ENCODE measurements at regions not wholly inside any gene's neighbourhood (a gene's known extent, or its start where the extent isn't known, plus 50 kb on each side); places are given as distances from the start of the nearest gene placed in this dataset.

- Histone ChIP-seq H3K4me3 (ENCODE audit: low read depth, low read length) (no peak overlapping the region), H3K9me3 (ENCODE audit: severe bottlenecking) (no peaks in the 10 kb centered on the region), H3K27me3 (ENCODE audit: insufficient read depth, low read depth, severe bottlenecking) (no peaks in the 10 kb centered on the region), H3K27ac (no peak overlapping the region), H3K36me3 (no peaks in the 10 kb centered on the region)
- TF ChIP-seq CTCF (IDR thresholded peaks at IDR 0.05; ENCODE audit: low read depth, low read length), result no peak
- DNase-seq, result no peak
Measured at GRCh38 chr10:3365630-3366029, 193.0 kb upstream of the PITRM1 start.

- no peak overlapping the region for H3K27ac ChIP-seq
- DNase-seq, result no peak
- TF ChIP-seq CTCF (IDR thresholded peaks at IDR 0.05; ENCODE audit: low read depth, low read length), result no peak
- no peaks in the 10 kb centered on the region for H3K36me3 ChIP-seq
- no peaks in the 10 kb centered on the region for H3K27me3 ChIP-seq (ENCODE audit: insufficient read depth, low read depth, severe bottlenecking)
- no peak overlapping the region for H3K4me3 ChIP-seq (ENCODE audit: low read depth, low read length)
- no peaks in the 10 kb centered on the region for H3K9me3 ChIP-seq (ENCODE audit: severe bottlenecking)
Measured at GRCh38 chr10:3364768-3365480, 192.3 kb upstream of the PITRM1 start.

- Histone ChIP-seq H3K27ac (no peak overlapping the region), H3K27me3 (ENCODE audit: insufficient read depth, low read depth, severe bottlenecking) (no peaks in the 10 kb centered on the region), H3K4me3 (ENCODE audit: low read depth, low read length) (no peak overlapping the region), H3K9me3 (ENCODE audit: severe bottlenecking) (no peaks in the 10 kb centered on the region), H3K36me3 (no peaks in the 10 kb centered on the region)
- TF ChIP-seq CTCF (IDR thresholded peaks at IDR 0.05; ENCODE audit: low read depth, low read length), result no peak
- no peak for DNase-seq
Measured at GRCh38 chr10:3363311-3364045, 190.9 kb upstream of the PITRM1 start.

- H3K36me3 ChIP-seq, result no peaks in the 10 kb centered on the region
- no peaks in the 10 kb centered on the region for H3K9me3 ChIP-seq (ENCODE audit: severe bottlenecking)
- H3K27me3 ChIP-seq (ENCODE audit: insufficient read depth, low read depth, severe bottlenecking), result no peaks in the 10 kb centered on the region
- no peak overlapping the region for H3K4me3 ChIP-seq (ENCODE audit: low read depth, low read length)
- H3K27ac ChIP-seq, result no peak overlapping the region
- no peak for TF ChIP-seq CTCF (IDR thresholded peaks at IDR 0.05; ENCODE audit: low read depth, low read length)
- no peak for DNase-seq
Measured at GRCh38 chr10:3362394-3362793, 189.8 kb upstream of the PITRM1 start.

- Histone ChIP-seq H3K4me3 (ENCODE audit: low read depth, low read length) (no peak overlapping the region), H3K36me3 (no peaks in the 10 kb centered on the region), H3K9me3 (ENCODE audit: severe bottlenecking) (no peaks in the 10 kb centered on the region), H3K27me3 (ENCODE audit: insufficient read depth, low read depth, severe bottlenecking) (no peaks in the 10 kb centered on the region), H3K27ac (no peak overlapping the region)
- no peak for DNase-seq
- no peak for TF ChIP-seq CTCF (IDR thresholded peaks at IDR 0.05; ENCODE audit: low read depth, low read length)
Measured at GRCh38 chr10:3361640-3362039, 189.1 kb upstream of the PITRM1 start.

All from WERI-Rb-1 (cell line).